GM23338 (cell line): ENCODE measurements at regions not wholly inside any gene's neighbourhood (a gene's known extent, or its start where the extent isn't known, plus 50 kb on each side); places are given as distances from the start of the nearest gene placed in this dataset.

Source experiments
- ATAC-seq: fragments of 200-7000 bp; cut with Tn5 transposase; 3 replicates; pipeline ENCODE4 v1.9.1; 2020
- DNase-seq: peaks from one replicate; pipeline ENCODE4 v3.0.0-alpha.2; 2015; ENCODE audit warnings: low spot score
- H2AFZ ChIP-seq: fragments of 200-600 bp; sonication (generic); 2 replicates; pipeline ENCODE4 v1.8.0; 2016; ENCODE audit warnings: antibody characterized with exemption, mild to moderate bottlenecking, moderate library complexity
- H3F3A ChIP-seq: fragments of 200-600 bp; sonication (generic); replicated peaks from 2 replicates; pipeline ENCODE4 v1.8.0; 2017; ENCODE audit warnings: antibody characterized with exemption, mixed run types, low read depth
- H3K27ac ChIP-seq: fragments of 200-600 bp; sonication (generic); 2 replicates; pipeline ENCODE4 v1.6.1; 2016; ENCODE audit warnings: low read depth
- H3K27me3 ChIP-seq: fragments of 200-600 bp; sonication (generic); 2 replicates; pipeline ENCODE4 v1.8.0; 2016; ENCODE audit warnings: mild to moderate bottlenecking, mixed run types, moderate library complexity; ENCODE audit not compliant: insufficient read depth
- H3K36me3 ChIP-seq: fragments of 200-600 bp; sonication (generic); 2 replicates; pipeline ENCODE4 v1.8.0; 2016; ENCODE audit warnings: mild to moderate bottlenecking; ENCODE audit not compliant: insufficient read depth
- H3K4me1 ChIP-seq: fragments of 200-600 bp; sonication (generic); 2 replicates; pipeline ENCODE4 v1.8.0; 2016; ENCODE audit warnings: mild to moderate bottlenecking, moderate library complexity; ENCODE audit not compliant: insufficient read depth
- H3K4me2 ChIP-seq: fragments of 200-600 bp; sonication (generic); 2 replicates; pipeline ENCODE4 v1.7.1; 2017; ENCODE audit warnings: mixed run types
- H3K4me3 ChIP-seq: fragments of 200-600 bp; sonication (generic); 2 replicates; pipeline ENCODE4 v1.6.1; 2016; ENCODE audit warnings: mixed run types
- H3K79me2 ChIP-seq: fragments of 200-600 bp; sonication (generic); replicated peaks from 2 replicates; pipeline ENCODE4 v1.8.0; 2017; ENCODE audit warnings: mild to moderate bottlenecking; ENCODE audit not compliant: insufficient read depth
- H3K9me2 ChIP-seq: fragments of 200-600 bp; sonication (generic); 2 replicates; pipeline ENCODE4 v1.8.0; 2017; ENCODE audit not compliant: insufficient read depth
- H4K20me1 ChIP-seq: fragments of 200-600 bp; sonication (generic); replicated peaks from 2 replicates; pipeline ENCODE4 v1.8.0; 2017; ENCODE audit warnings: mild to moderate bottlenecking; ENCODE audit not compliant: insufficient read depth
- H3K27ac Mint-ChIP-seq: 2 replicates; pipeline ENCODE4 v1.8.0; 2020; ENCODE audit warnings: inconsistent platforms, mild to moderate bottlenecking, moderate library complexity, mixed read lengths
- H3K27me3 Mint-ChIP-seq: 3 replicates; pipeline ENCODE4 v1.8.0; 2022; ENCODE audit warnings: low read depth, mild to moderate bottlenecking, moderate library complexity, mixed read lengths, inconsistent platforms; ENCODE audit not compliant: insufficient read depth, poor library complexity
- H3K36me3 Mint-ChIP-seq: 3 replicates; pipeline ENCODE4 v1.8.0; 2021; ENCODE audit warnings: low read depth, mild to moderate bottlenecking, inconsistent platforms, moderate library complexity, mixed read lengths
- H3K4me1 Mint-ChIP-seq: 3 replicates; pipeline ENCODE4 v1.8.0; 2020; ENCODE audit warnings: mild to moderate bottlenecking, inconsistent platforms, mixed read lengths
- H3K4me3 Mint-ChIP-seq: 3 replicates; pipeline ENCODE4 v1.8.0; 2021; ENCODE audit warnings: moderate library complexity, mild to moderate bottlenecking, inconsistent platforms, mixed read lengths
- H3K9me3 Mint-ChIP-seq: 3 replicates; pipeline ENCODE4 v1.8.0; 2020; ENCODE audit warnings: moderate library complexity, mild to moderate bottlenecking, inconsistent platforms, mixed read lengths
- JUNB ChIP-seq: IDR thresholded peaks from one replicate; pipeline ENCODE4 v1.6.1; 2016; ENCODE audit warnings: antibody characterized with exemption; ENCODE audit not compliant: unreplicated experiment
- NANOG ChIP-seq: IDR thresholded peaks from 2 replicates; pipeline ENCODE4 v1.6.1; 2016; ENCODE audit warnings: antibody characterized with exemption, borderline replicate concordance
- REST ChIP-seq: IDR thresholded peaks from one replicate; pipeline ENCODE4 v1.6.1; 2018; ENCODE audit warnings: antibody characterized with exemption; ENCODE audit not compliant: unreplicated experiment
- STAT1 ChIP-seq: IDR thresholded peaks from one replicate; pipeline ENCODE4 v1.6.1; 2016; ENCODE audit warnings: antibody characterized with exemption; ENCODE audit not compliant: unreplicated experiment
- ZNF114 ChIP-seq: fragments of 250-450 bp; sonication (Bioruptor Pico); IDR thresholded peaks from 2 replicates; pipeline ENCODE4 v1.5.0; 2020; ENCODE audit warnings: mild to moderate bottlenecking, moderate library complexity
- ZNF462 ChIP-seq: fragments of 250-450 bp; sonication (Bioruptor Pico); IDR thresholded peaks from 2 replicates; pipeline ENCODE4 v1.5.0; 2020; ENCODE audit warnings: mild to moderate bottlenecking, moderate library complexity

DNA sequence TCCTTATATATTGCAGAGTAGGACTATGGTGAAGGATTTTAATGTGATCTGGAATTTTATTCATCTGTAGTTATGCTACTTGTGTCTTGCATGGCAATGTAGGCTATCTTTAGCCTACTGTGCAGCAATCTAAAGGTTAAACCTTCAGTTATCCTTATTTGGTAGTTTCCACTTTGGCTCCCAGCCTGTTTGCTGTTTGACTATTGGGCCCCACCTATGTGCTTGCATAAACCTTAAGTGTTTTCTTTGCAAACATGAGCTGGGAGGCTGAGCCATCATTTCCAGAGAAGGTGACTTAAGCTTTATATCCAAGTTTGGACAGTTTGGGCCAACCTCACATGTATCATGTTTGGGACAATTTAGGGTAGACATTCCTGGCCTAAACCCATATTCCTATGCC lies 537.5 kb downstream of the BTBD3 start (continued):
- no peak for TF ChIP-seq REST
- TF ChIP-seq STAT1, result no peak
- no peak for TF ChIP-seq JUNB
- no peak for TF ChIP-seq NANOG
- TF ChIP-seq ZNF462, result no peak
- no peak for TF ChIP-seq ZNF114

GRCh38 chr20:12458241-12458640 lies 540.5 kb downstream of the BTBD3 start:
- no peak overlapping the region for H3K4me2 ChIP-seq
- ATAC-seq (no peak), DNase-seq (no peak)
- no peaks in the 10 kb centered on the region for H3K4me1 Mint-ChIP-seq
- no peak overlapping the region for H3K4me3 Mint-ChIP-seq
- H3K9me3 Mint-ChIP-seq, result no peaks in the 10 kb centered on the region
- no peak overlapping the region for H3K27ac ChIP-seq
- no peaks in the 10 kb centered on the region for H3K9me2 ChIP-seq
- no peaks in the 10 kb centered on the region for H3K27me3 ChIP-seq
- no peaks in the 10 kb centered on the region for H3K36me3 ChIP-seq
- H3K79me2 ChIP-seq, result no peaks in the 10 kb centered on the region
- H2AFZ ChIP-seq, result no peak overlapping the region
- no peaks in the 10 kb centered on the region for H3K36me3 Mint-ChIP-seq
- H3K4me1 ChIP-seq, result no peaks in the 10 kb centered on the region
- no peaks in the 10 kb centered on the region for H3F3A ChIP-seq
- no peak overlapping the region for H3K27ac Mint-ChIP-seq
- no peaks in the 10 kb centered on the region for H3K27me3 Mint-ChIP-seq
- no peak overlapping the region for H3K4me3 ChIP-seq
- no peaks in the 10 kb centered on the region for H4K20me1 ChIP-seq
- no peak for TF ChIP-seq REST
